T-helper 1 cell treated with Interleukin-12 subunit alpha and Interleukin-12 subunit beta and Interleukin-4 antibody, amounts not matched to agents 30 μg/mL and 1 μg/mL, for 36 hours (primary cell): ENCODE measurements at regions not wholly inside any gene's neighbourhood (a gene's known extent, or its start where the extent isn't known, plus 50 kb on each side); places are given as distances from the start of the nearest gene placed in this dataset.
"Not testable (repeated sequence)": the region's sequence is repeated elsewhere in the genome, so short reads cannot be mapped to it uniquely, and the experiment has no call there.

Experiments
- H3K27ac Mint-ChIP-seq: one replicate; pipeline ENCODE4 v1.8.0; 2021; ENCODE audit warnings: mild to moderate bottlenecking, mixed read lengths
- H3K27me3 Mint-ChIP-seq: one replicate; pipeline ENCODE4 v1.8.0; 2021; ENCODE audit warnings: low read depth, mixed read lengths
- H3K36me3 Mint-ChIP-seq: one replicate; pipeline ENCODE4 v1.8.0; 2021; ENCODE audit warnings: low read depth, mixed read lengths
- H3K4me1 Mint-ChIP-seq: one replicate; pipeline ENCODE4 v1.8.0; 2021; ENCODE audit warnings: low read depth, mixed read lengths
- H3K4me3 Mint-ChIP-seq: one replicate; pipeline ENCODE4 v1.8.0; 2021; ENCODE audit warnings: mild to moderate bottlenecking, moderate library complexity, mixed read lengths
- H3K9me3 Mint-ChIP-seq: one replicate; pipeline ENCODE4 v1.8.0; 2021; ENCODE audit warnings: mixed read lengths

DNA sequence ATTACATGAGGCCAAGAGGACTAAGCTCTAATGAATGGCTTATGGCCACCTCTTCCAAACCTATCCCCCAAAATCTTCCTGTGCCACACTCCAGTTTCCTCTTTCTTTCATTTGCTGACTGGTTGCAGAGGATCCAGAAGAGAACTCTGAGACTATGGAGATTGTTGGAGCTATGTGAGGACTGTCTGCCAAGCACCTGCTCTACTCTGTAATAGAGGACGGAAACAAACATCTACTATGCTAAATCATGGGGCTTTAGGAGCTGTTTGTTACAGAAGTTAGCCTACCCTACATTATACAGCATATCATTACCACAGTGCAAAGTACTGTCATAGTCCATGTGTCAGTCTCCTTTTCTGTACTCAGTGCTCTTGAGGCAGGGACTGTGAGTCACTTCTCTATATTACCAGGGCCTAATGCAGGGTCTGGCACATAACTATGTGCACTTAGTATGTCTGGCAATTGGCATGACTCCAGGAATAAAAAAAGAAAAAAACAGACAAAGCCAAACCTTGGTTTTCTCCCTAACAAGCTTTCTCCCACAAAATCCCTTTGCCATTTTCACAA lies 95.1 kb downstream of the RPAP3 start:
- H3K4me3 Mint-ChIP-seq: no peak overlapping the region
- H3K4me1 Mint-ChIP-seq: no peaks in the 10 kb centered on the region
- no peaks in the 10 kb centered on the region for H3K27me3 Mint-ChIP-seq
- H3K9me3 Mint-ChIP-seq: peaks cover 45% of the 10 kb centered on the region
- peaks cover 16% of the 10 kb centered on the region for H3K36me3 Mint-ChIP-seq
- no peak overlapping the region for H3K27ac Mint-ChIP-seq

DNA sequence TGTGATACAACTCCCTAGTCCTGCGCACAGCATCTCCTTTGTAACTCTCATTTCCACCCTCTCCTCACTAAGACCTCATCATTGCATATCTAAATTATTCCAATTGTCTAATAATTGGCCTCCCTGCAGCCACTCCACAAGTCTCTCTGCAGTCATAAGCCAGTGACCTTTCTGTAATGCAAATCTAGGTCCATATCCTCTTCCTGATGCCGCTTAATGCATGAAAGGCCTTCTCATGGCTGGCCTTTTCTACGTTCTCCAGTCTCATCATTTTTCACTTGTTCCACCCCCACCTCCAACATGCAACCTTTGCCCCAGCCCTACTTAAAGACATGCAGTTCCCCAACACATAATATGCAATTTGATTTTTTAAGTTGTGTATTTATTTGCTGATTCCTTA lies 96.0 kb downstream of the RPAP3 start:
- peaks cover 18% of the 10 kb centered on the region for H3K36me3 Mint-ChIP-seq
- no peaks in the 10 kb centered on the region for H3K27me3 Mint-ChIP-seq
- H3K4me3 Mint-ChIP-seq: no peak overlapping the region
- peaks cover 46% of the 10 kb centered on the region for H3K9me3 Mint-ChIP-seq
- no peak overlapping the region for H3K27ac Mint-ChIP-seq
- H3K4me1 Mint-ChIP-seq: no peaks in the 10 kb centered on the region

DNA sequence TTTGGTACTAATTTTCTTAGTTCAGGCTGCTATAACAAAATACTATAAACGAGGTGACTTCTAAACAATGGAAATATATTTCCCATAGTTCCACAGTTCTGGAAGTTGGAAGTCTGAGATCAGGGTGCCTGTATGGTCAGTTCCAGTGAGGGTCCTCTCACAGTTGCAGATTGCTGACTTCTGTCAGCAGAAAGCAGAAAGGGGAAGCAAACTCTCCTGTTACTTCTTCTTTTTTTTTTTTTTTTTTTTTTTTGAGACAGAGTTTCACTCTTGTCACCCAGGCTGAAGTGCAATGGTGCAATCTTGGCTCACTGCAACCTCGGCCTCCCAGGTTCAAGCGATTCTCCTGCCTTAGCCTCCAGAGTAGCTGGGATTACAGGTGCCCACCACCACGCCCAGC lies 97.2 kb downstream of the RPAP3 start:
- Mint-ChIP-seq H3K9me3 (peaks cover 43% of the 10 kb centered on the region), H3K36me3 (peaks cover 18% of the 10 kb centered on the region)
- H3K4me3 Mint-ChIP-seq: not testable (repeated sequence)

DNA sequence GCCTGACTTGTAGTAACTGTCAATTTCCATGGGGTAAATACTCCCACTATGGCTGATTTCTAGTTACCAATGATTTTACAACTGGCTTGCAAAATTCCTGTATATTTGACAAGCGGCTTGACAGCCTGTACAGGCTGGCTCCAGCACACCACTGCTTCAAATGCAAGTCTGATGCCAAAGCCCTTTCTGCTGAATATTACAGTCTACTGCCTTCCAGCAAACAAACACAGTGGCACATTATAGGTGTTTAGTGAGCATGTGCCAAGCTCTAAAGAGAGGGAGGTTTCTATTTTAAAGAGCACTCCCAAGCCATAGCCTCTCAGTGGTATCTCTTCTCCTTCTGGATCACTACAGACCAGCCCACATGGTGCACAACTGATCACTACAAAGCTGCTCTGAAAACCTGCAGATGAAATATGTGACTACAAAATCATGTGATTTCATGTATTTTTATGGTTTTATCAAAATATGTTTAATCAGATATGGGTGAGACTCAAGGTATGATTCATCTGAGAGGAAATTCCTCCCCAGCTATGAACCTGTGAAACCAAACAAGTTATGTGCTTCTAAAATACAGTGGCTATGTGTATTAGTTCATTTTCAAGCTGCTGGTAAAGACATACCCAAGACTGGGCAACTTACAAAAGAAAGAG lies 101.5 kb downstream of the RPAP3 start:
- no peaks in the 10 kb centered on the region for H3K27me3 Mint-ChIP-seq
- H3K4me1 Mint-ChIP-seq: no peaks in the 10 kb centered on the region
- peaks cover 10% of the 10 kb centered on the region for H3K36me3 Mint-ChIP-seq
- peaks cover 29% of the 10 kb centered on the region for H3K9me3 Mint-ChIP-seq
- no peak overlapping the region for H3K27ac Mint-ChIP-seq
- no peak overlapping the region for H3K4me3 Mint-ChIP-seq

More for the DNA sequence above, 97.2 kb downstream of the RPAP3 start:
- H3K27me3 Mint-ChIP-seq, H3K27ac Mint-ChIP-seq, H3K4me1 Mint-ChIP-seq: not testable (repeated sequence)

DNA sequence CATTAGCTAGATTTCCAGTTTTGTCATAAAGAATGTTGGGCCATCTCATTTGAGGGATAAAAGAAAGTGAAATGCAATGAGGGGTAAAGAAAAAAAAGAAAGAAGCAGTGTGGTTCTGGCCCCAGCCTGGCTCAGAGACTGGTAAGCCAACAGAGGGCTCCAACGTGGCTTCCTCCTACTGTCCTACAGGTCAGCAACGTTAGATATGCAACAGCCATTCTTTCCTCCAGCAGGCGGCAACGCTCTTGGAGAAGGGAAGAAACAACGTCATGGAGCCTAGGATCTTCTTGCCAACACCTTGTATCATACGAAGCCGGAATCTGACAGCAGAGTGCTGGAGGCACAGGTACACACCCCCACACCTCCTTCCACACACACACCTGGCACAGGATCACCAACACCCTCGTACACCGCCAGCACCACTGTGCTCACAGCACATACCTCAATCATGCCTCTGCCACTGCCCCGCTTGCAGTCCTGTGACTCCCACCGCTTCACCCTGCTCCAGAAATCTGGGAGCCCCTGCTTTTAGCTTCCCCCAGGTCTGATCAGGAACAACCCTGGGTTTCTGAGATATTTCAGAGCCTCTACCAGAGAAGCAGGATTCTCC lies 102.8 kb downstream of the RPAP3 start:
- H3K27ac Mint-ChIP-seq: no peak overlapping the region
- H3K9me3 Mint-ChIP-seq: peaks cover 32% of the 10 kb centered on the region

DNA sequence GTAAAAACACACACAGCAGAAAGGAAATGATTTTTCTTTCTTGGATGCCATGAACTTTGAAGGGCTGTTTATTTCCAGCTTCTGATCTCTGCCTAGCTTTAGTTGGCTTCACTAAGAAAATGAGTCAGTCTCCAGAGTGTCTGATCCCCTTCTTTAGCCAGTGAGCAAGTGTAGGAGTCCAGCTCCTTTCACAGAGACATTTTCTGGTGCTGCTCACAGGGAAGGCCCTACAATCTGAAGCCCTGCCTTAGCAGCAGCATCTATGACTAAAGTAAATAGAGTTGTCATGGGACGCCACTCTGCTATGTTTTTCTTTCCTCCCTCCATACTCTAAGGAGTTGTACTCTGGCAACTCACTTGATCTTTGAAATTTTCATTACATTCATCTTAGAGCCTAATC lies 103.5 kb downstream of the RPAP3 start:
- Mint-ChIP-seq H3K4me1 (no peaks in the 10 kb centered on the region), H3K9me3 (peaks cover 24% of the 10 kb centered on the region), H3K36me3 (peaks cover 6% of the 10 kb centered on the region), H3K27me3 (no peaks in the 10 kb centered on the region), H3K4me3 (no peak overlapping the region), H3K27ac (no peak overlapping the region)

More for the DNA sequence above, 102.8 kb downstream of the RPAP3 start:
- no peaks in the 10 kb centered on the region for H3K4me1 Mint-ChIP-seq
- H3K4me3 Mint-ChIP-seq: no peak overlapping the region
- peaks cover 13% of the 10 kb centered on the region for H3K36me3 Mint-ChIP-seq
- no peaks in the 10 kb centered on the region for H3K27me3 Mint-ChIP-seq

DNA sequence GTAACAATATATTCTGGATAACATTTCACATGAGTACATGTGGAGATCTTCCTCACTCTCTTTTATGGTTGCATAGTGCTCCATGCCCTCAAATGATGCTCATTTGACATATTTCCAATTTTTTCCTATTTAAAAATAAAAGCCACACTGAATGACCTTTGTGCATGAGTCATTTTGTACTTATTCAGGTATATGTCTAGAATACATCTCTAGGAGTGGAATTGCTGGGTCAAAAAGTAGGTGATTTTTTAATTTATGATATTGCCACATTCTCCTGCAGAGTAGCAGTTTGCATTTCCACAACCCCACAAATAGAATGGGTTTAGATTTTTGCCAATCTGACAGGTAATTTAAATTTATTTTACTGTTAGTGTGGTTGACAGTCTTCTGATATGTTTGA lies 104.8 kb downstream of the RPAP3 start:
- no peaks in the 10 kb centered on the region for H3K27me3 Mint-ChIP-seq
- no peak overlapping the region for H3K4me3 Mint-ChIP-seq
- no peaks in the 10 kb centered on the region for H3K4me1 Mint-ChIP-seq
- H3K9me3 Mint-ChIP-seq: peaks cover 16% of the 10 kb centered on the region
- H3K27ac Mint-ChIP-seq: no peak overlapping the region
- peaks cover 5% of the 10 kb centered on the region for H3K36me3 Mint-ChIP-seq

DNA sequence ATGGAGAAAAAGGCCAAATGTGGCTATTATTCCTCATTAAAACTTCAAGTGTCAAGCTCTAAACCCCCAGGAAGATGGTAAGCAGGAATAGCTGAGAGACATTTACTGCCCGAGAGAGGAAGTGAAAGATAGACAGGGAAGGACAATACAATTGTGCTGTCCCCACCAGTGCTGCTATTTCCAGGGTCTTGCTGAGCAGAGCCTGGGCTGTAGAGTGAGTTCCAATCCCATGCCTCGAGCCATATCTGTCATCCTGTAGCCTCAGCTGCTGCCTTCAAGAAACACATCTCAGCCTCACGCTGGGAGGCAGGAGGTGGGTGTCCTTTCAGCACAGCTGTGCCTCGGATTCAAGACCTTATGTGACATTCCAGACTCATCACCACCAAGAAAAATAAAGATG lies 114.0 kb downstream of the RPAP3 start:
- H3K4me1 Mint-ChIP-seq: no peaks in the 10 kb centered on the region
- H3K9me3 Mint-ChIP-seq: no peaks in the 10 kb centered on the region
- H3K27me3 Mint-ChIP-seq: no peaks in the 10 kb centered on the region
- H3K4me3 Mint-ChIP-seq: no peak overlapping the region
- no peaks in the 10 kb centered on the region for H3K36me3 Mint-ChIP-seq
- no peak overlapping the region for H3K27ac Mint-ChIP-seq

DNA sequence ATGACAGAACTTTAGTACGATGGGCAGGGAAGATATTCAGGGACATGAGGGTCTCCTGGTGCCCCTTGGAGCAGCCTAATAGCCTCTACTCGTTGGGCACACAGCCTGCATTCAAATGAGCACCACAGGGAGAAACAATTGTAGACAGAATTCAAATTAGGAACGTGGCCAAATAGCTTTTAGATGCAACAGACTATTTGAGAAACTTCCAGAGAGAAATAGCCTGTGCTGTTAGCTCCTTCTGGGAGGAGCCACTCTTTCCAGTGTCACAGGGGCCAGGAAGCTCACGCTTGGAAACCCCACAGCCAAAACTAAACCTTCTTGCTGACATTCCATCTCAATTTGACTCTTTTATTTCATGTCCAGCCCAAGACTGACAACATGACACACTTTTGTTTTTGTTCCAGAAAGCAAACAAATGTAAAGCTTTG lies 114.5 kb downstream of the RPAP3 start:
- Mint-ChIP-seq H3K4me1 (no peaks in the 10 kb centered on the region), H3K36me3 (no peaks in the 10 kb centered on the region), H3K27ac (no peak overlapping the region), H3K27me3 (no peaks in the 10 kb centered on the region), H3K4me3 (no peak overlapping the region), H3K9me3 (no peaks in the 10 kb centered on the region)

DNA sequence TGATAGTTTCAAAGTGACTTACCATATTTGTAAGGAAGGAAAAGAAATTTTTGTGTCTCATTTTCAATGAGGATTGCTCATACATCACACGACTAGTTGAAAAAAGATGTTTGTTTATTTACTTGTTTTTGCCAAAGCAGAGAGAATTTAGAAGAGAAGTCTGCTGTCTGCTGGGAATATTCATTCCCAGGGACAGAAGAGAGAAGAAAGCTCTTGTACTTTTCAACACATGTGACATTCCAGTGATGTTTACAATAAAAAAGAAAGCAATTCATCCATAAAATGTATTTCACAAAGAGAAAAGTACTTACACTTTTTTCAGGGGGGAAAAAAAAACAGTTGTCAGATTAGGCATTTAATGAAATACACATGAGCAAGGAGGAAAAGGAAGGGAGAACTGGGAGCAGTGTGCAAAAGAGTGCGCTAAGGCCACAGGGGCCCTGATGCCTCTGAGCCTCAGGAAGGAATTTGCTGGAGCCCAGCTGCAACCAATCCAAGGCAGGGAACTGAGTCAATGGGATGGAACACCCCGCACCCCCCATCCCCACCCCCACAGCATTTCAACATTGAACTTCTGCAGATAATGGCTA lies 115.0 kb downstream of the RPAP3 start:
- H3K9me3 Mint-ChIP-seq: no peaks in the 10 kb centered on the region
- no peaks in the 10 kb centered on the region for H3K27me3 Mint-ChIP-seq
- no peak overlapping the region for H3K27ac Mint-ChIP-seq
- no peaks in the 10 kb centered on the region for H3K4me1 Mint-ChIP-seq
- no peaks in the 10 kb centered on the region for H3K36me3 Mint-ChIP-seq
- no peak overlapping the region for H3K4me3 Mint-ChIP-seq

DNA sequence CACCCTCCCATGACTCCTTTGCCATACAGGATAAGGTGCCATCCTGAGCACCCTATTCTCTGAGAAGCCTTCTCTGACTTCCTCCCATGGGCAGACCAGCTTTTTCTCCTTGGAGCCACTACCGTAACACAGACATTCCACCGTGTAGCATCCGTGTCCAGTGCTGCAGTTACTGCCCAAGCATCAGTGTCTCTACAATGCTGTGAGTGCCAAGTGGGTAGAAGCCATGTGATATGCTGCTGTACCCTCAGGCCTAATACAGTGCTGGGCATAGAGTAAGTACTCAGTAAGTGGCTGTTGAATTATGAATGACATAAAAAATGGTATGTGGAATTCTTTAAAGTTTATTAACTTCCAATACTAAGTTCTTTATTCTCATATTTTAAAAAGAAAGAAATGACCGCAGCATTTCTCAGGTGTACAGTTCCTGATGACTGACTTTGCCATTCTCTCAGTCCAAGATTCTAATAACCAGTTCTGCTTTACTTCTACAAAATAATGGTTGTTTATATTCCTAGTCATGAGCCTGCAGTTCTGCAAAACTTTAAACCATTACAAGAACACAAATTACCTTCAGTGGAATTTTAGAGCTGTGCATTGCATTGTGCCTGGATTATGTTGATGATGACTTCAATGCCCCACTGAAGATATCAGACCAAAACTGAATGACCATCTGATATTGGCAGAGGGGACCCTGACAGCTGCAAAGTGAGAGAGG lies 118.7 kb downstream of the RPAP3 start:
- Mint-ChIP-seq H3K4me3 (no peak overlapping the region), H3K27me3 (no peaks in the 10 kb centered on the region)

DNA sequence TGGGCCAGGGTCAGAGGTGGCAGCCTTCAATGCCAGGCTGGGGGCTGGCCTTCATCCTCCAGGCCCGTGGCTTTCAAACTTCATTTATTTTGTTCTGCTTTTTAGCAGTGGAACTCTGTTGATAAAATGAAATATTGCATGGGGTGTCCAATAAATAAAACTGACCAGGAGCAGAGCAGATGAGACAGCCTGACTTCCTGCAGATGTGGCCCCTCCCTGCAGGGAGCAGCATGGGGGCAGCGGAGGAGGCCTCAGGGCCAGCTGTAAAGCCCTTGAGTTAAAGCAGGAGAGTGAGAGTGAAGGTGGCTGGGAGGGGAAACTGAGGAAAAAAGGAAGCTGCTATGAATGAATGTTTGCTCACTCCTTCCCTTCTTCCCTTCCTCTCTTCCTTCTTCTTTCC lies 120.3 kb downstream of the RPAP3 start:
- H3K4me3 Mint-ChIP-seq: no peak overlapping the region
- H3K9me3 Mint-ChIP-seq: no peaks in the 10 kb centered on the region
- H3K4me1 Mint-ChIP-seq: no peaks in the 10 kb centered on the region
- no peak overlapping the region for H3K27ac Mint-ChIP-seq
- H3K36me3 Mint-ChIP-seq: no peaks in the 10 kb centered on the region
- no peaks in the 10 kb centered on the region for H3K27me3 Mint-ChIP-seq

More for the DNA sequence above, 118.7 kb downstream of the RPAP3 start:
- H3K4me1 Mint-ChIP-seq: no peaks in the 10 kb centered on the region
- H3K36me3 Mint-ChIP-seq: no peaks in the 10 kb centered on the region
- no peaks in the 10 kb centered on the region for H3K9me3 Mint-ChIP-seq
- H3K27ac Mint-ChIP-seq: no peak overlapping the region

DNA sequence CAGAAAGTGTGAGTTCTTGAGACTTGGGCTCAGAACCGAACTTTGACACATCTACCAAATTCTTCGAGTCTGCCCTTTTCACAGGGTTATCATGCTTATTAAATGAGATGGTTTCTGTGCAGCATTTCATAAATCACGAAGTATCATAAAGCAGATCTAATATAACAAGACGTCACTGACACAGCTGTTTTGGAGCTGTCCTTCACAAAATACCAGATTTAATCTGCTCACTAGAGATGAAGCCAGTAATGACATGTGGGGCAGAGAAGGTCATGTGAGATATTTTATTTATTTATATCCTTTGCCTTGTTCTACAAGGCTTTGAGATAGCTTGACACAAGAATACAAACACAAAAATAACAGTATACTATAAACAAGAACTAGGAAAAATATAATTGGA lies 127.0 kb downstream of the RPAP3 start:
- peaks cover 4% of the 10 kb centered on the region for H3K4me1 Mint-ChIP-seq
- H3K27me3 Mint-ChIP-seq: no peaks in the 10 kb centered on the region
- H3K4me3 Mint-ChIP-seq: no peak overlapping the region
- no peaks in the 10 kb centered on the region for H3K36me3 Mint-ChIP-seq
- H3K27ac Mint-ChIP-seq: no peak overlapping the region
- H3K9me3 Mint-ChIP-seq: no peaks in the 10 kb centered on the region

DNA sequence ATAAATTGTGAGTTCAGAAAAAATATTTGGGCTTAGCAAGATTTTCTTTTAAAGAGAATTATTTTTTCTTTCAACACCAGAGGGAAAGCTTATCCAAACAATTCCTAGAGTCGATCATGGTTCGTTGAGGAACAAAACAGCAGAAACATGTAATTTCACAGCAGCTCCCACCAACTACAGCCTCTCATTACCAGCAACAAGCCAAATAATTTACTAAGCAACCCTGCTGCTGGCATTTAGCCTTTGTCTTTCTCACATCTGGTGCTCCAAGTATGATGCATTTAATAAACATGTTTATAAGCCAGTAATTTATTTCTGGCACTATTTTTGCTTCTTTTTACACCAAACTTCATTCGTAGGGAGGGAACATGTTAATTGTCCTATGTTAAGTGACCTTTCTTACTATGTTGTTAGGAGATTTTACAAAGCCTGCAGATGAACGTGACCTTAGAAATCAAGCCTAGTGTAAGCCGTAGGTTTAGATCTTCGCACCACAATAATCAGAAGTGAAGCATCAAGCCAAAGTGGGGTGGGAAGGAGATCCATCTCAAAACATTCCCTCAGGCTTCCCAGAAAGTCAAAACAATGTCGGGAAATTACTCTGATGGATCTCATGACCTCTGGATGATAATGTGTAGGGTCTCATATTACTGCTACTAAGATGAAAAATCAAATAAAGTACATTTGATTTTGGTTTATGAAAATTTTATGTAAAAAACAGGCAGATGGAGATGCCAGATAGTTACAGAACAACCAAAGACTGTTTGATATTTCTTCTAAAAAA lies 128.4 kb downstream of the RPAP3 start:
- Mint-ChIP-seq H3K27ac (no peak overlapping the region), H3K27me3 (no peaks in the 10 kb centered on the region), H3K4me1 (peaks cover 4% of the 10 kb centered on the region), H3K9me3 (no peaks in the 10 kb centered on the region), H3K4me3 (no peak overlapping the region), H3K36me3 (no peaks in the 10 kb centered on the region)
